GM12878 (cell line): ENCODE measurements at regions not wholly inside any gene's neighbourhood (a gene's known extent, or its start where the extent isn't known, plus 50 kb on each side); places are given as distances from the start of the nearest gene placed in this dataset.

Experiments used
- CTCF ChIP-seq, 3 experiments: IDR thresholded peaks in 2 of 3; conservative IDR thresholded peaks in 1 of 3; 2 replicates each; pipeline ENCODE4 v1.5.1; 2011; ENCODE audit warnings: low read depth in 3 of 3, low read length in 3 of 3, mild to moderate bottlenecking in 3 of 3, control low read depth in 2 of 3, moderate library complexity in 2 of 3, inconsistent platforms in 1 of 3, mixed read lengths in 1 of 3; ENCODE audit not compliant: control insufficient read depth in 2 of 3, insufficient read depth in 1 of 3; ENCODE audit errors: extremely low read depth in 1 of 3
- EP300 ChIP-seq, 2 experiments: fragments of 150-350 bp in 1 of 2; IDR thresholded peaks; 2 replicates each; pipeline ENCODE4 v1.6.1; 2011 to 2012; ENCODE audit warnings: low read depth in 2 of 2, low read length in 2 of 2, borderline replicate concordance in 1 of 2, improper control_type of control experiment in 1 of 2, inconsistent platforms in 1 of 2; ENCODE audit not compliant: control insufficient read depth in 1 of 2
- SP1 ChIP-seq: IDR thresholded peaks from one replicate; pipeline ENCODE4 v1.6.1; 2011; ENCODE audit warnings: low read depth, low read length

- no peak for TF ChIP-seq EP300 (IDR thresholded peaks at IDR 0.05; ENCODE audit: borderline replicate concordance in 1 of 2, control insufficient read depth in 1 of 2, low read depth in 2 of 2, low read length in 2 of 2)
- TF ChIP-seq CTCF (IDR thresholded peaks at IDR 0.05 in 2 of 3, conservative IDR thresholded peaks at IDR 0.05 in 1 of 3; ENCODE audit: control insufficient read depth in 2 of 3, extremely low read depth in 1 of 3, insufficient read depth in 1 of 3, low read depth in 3 of 3, low read length in 3 of 3) = no peak
- TF ChIP-seq SP1 = no peak
Observed at GRCh38 chr11:70775386-70776075, 377.2 kb downstream of the CTTN start.
